SU-DHL-6 (cell line): ENCODE measurements at regions not wholly inside any gene's neighbourhood (a gene's known extent, or its start where the extent isn't known, plus 50 kb on each side); places are given as distances from the start of the nearest gene placed in this dataset.

ENCODE experiments used
- CTCF ChIP-seq: fragments of 200-600 bp; sonication (generic); IDR thresholded peaks from one replicate; pipeline ENCODE4 v1.5.1; 2017; ENCODE audit warnings: antibody characterized with exemption, mild to moderate bottlenecking, low read length, moderate library complexity; ENCODE audit not compliant: insufficient read depth, poor library complexity, severe bottlenecking
- EZH2phosphoT487 ChIP-seq: fragments of 200-600 bp; sonication (generic), shearing (Covaris generic); conservative IDR thresholded peaks from 2 replicates; pipeline ENCODE4 v1.6.1; 2018; ENCODE audit warnings: mild to moderate bottlenecking, antibody characterized with exemption, low read length, moderate library complexity, mixed read lengths

GRCh38 chr14:106620368-106620767 is 1094.0 kb downstream of the TMEM121 start:
- TF ChIP-seq CTCF (no peak), EZH2phosphoT487 (no peak)
